HG03196 (cell line): ENCODE measurements at regions not wholly inside any gene's neighbourhood (a gene's known extent, or its start where the extent isn't known, plus 50 kb on each side); places are given as distances from the start of the nearest gene placed in this dataset.

Source experiments
- ATAC-seq: cut with Tn5 transposase; IDR thresholded peaks from one replicate; pipeline ENCODE4 v1.9.1; 2021; ENCODE audit not compliant: unreplicated experiment

DNA sequence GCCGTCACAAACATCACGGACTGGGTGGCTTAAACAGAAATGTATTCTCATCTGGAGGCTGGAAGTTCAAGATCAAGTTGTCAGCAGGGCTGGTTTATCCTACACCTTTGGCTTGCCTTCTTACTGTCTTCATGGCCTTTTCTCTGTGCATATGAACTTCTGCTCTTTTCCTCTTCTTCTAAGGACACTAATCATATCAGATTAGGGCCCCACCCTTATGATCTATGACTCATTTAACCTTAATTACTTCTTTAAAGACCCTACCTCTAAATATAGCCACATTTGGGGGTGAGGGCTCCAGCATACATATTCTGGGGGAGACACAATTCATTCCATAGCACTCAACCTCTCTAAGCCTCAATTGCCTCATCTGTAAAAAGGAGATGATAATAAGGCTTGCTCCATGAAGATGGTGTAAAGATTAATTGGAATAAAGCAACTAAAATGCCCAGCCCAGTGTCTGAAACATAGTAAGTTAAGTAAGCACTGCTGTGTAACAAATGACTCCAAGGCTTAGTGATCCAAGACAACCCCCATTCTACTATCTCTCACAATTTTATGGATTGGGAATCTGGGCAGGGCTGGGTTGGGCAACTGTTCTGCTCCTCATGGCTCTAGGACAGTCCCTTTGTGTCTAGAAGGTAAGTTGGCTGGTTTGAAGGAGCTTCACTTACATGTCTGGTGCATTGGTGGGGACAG, 119.8 kb downstream of the BANF2 start:
- ATAC-seq, result no peak

DNA sequence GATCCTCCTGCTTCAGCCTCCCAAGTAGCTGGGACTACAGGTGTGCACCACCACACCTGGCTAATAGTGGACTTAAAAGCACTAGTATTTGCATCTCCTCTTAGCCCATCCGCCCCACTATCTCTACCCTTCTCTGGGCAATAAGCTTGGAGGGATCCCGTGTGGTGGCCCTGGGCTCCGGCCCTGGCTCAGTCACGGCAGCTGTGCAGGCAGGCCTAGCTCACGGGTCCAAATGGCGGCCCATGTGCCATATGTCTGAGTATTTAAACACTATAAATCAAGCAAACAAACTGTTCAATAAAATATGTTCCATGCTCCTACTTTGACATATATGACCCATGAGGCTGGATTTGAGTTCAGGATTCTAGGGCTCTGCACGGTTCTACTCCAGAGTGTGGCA, 118.4 kb downstream of the BANF2 start:
- ATAC-seq, result no peak

DNA sequence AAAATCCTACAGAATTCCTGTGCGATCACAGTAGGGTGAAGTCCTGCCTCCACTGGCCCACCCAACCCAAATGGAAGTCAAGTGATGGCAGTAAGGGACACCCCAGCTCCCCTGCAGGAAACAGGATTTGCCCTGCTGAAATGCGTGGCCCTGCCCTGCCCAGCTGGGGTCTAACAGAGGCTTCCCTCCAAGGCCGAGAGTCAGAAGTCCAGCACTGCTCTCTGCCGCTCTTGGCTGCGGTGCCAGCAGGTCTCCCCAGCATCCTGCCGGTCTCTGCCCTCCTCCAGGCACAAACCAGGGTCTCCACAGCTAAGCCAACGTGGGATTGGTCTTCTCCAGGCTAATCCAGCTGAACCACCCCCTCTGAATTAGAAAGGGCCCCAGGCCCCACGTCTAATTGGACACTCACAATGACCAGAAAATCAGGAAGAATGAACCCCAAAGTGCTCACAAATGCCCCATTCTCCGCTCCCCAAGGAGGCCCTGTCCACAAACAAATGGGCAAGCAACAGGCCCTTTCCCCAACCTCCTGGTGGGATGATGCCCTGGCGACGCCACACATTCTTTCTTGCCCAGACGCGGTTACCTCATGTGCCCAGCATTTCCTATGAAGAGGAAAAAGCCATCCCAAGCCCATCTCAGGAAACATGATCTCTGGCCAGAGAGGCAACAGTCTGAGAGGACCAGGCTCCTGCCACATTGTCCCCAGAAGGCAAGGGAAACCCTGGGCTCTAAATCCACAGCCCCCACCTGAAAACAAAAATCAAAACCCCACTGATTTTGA, 117.2 kb downstream of the BANF2 start:
- ATAC-seq, result no peak

DNA sequence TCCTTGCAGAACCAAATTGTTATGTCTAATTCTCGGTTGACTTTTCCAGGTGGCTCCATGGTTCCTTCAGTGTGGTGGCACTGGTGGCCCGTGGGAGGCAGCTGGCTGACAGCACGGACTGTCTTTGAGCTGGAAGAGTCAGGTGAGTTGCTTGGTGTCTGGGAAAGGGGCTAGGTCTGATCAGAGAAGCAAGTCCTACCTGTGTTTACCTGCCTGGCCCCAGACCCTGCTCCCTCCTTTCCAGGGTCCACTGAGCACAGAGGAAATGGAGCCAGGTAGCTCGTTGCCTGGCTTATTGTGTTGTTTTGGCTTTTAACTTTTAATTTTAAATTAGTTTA, 111.8 kb downstream of the BANF2 start:
- ATAC-seq, result no peak

DNA sequence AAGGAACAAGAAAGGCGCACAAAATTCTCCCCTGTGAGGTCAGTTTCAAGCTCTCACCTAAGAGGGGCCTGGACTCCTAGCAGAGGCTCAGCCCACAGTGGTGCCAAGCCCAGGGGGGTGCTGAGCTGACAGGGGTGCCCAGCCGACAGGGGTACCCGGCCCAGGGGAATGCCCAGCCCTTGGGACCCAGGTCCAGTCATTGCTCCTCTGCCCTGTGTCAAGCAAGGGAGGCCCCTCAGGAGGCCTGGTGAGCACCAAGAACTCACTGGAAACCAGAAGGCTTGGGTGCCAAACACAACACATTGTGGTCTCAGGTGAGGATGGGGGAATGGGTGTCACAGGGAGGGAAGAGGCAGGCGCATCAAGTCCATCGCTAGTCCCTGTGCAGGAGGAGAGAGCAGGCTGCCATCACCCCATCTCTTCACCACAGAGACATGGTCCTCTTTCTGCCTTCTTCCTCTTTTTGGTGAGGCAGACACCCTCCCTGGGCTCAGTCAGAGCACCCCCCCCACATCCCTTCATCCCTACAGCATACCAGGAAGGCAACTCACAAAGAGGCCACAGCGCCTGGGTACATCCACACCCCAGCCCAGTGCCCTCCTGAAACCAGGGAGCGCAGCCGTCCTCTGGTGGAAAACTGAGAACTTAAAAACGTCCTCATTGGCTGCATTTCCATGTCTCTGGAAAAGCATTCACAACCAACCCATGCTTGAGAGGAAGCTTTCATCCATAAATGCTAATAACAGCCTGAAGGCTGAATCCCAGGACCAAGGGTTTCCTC, 111.3 kb downstream of the BANF2 start:
- no peak for ATAC-seq

DNA sequence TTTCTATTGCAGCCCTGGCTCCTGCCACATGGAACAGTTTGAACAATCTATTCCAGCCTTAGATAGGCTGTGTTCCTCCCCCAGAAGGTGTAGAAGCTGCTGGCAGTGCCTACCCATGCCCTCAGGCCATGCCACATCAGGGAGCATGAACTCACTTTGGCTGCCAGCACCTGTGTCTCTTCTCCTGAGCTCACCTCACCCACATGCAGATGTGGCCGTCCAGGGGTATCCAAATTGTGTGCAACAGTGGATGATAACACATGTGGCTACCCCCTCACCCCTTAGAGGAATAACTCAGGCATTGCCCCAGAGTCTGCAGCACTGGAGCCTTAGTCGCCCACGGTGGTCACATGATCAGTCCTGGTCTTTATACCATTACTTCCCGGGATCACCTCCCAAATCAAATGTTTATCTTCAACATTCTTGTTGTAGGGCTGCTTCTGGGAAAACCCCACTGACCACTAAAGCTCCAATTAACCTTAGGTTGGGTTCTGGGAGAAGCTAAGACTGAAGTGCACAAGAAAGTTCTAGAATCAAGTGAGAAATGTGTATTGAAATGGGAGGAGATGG, 110.4 kb downstream of the BANF2 start:
- no peak for ATAC-seq

DNA sequence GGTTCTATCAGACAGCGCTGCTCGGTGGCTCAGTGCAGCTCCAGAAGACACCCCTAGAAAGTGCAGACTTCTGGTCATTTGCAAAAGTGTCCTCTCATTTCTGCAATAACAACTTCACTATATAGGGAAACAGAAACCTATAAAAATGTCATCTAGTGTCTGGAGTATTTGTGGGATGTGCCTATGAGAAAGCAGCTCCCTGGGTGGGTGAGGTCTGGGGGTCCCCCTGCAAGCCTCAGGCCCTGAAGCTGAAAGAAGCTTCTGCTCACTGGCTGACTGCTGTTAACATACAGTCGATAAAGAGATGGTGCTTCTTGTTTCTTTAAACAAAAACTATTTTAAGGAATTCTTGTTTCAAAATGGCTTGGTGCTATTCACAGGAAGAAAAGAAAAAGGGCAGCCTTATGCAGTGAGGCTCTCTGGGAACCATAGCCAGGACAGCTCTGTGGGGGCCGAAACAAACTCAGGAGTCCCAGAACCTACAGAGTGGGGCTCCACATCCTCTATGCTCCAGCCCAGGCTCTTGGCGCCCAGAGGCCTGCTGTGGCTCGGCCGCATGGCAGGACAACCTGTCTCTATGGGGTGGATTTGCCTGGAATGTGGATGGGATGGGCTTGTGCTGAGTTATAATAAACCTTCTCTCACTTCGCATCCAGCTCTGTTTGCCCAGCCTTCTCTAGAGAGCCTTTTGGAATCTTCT, 109.7 kb downstream of the BANF2 start:
- no peak for ATAC-seq

DNA sequence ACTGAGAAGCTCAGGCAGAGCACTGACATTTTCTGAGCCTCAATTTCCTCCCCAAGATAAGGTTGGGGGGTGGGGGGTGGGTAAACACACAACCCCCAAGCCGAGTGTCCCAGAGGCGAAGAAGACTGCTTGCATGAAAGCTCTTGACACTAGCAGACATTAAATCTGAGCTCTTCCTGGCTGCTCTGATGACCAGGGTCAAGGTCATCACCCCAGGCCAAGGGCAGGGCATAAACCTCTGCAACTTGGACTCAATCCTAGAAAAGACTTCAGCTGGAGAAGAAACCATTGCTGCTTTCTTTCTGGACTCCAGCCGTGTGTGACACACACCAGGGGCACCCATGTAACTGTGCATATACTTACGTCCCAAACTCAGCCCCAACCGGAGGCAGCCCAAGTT, 109.0 kb downstream of the BANF2 start:
- ATAC-seq, result no peak

DNA sequence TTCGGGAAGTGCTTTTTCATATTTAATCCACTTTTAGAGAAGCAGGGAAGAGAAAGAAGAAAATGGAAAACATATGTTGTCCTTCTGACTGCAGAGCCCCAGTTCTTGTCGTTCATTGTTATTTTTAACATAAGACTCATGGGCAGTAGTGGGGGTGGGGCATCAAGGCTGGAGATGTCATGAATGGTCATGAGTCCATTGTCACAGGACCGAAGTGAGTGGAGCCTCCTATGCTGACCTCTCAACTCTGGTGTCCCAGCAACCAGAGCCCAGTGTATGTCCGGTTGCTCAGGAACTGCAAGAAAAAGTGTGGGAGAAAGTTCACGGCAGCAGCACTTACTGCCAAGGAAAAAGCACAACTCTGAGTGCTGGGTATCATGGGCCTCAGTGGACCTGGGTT, 108.6 kb downstream of the BANF2 start:
- ATAC-seq, result no peak

DNA sequence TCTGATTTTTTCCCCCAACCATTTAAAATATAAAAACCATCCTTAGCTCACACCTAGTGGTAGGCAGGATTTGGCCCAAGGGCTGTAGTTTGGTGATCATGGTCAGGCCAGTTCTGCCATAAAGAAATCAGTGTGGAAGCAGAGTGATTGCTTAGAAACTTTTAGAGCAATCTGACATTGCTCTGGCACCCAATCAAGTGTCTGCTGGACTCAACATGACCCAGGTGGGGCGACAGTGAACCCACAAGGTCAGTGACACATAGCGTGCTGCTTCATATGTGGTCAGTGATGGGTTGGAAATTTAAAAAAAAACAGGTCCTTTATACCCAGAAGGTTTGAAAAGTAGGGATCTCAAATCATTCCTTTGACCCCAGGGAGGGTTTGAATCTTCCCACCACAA, 107.9 kb downstream of the BANF2 start:
- no peak for ATAC-seq

DNA sequence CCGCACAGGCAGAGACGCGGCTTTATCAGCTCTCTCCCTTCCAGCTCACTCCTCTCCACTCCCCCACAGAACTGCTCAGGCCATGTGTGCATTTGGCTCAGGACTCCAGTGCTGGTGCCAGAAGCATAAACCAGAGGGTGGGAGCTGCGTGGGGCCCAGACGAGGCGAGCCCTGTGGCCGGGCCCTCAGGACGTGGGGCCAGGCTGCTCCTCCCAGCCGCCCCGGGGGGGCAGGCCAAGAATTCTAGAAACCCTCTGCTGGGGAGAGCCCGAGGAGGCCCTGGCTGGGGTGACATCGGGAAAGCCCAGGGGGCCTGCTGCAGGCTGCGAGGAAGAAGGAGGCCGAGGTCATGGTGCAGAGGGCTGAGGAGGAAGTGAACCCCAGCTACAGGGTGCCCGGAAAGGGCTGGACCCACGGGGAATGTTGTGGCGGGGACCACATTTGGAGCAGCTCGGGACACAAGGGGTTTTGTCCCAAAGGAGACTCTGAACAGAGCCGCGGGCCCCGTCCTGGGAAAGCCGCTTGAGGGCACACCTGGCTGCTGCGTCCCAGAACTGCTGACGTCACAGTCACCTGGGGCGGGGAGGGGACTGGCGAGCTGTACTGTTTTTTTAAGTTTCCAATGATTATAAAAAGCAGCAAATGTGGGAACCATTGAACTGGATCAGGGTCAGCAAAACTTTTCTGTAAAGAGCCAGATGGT, 107.1 kb downstream of the BANF2 start:
- ATAC-seq, result no peak

DNA sequence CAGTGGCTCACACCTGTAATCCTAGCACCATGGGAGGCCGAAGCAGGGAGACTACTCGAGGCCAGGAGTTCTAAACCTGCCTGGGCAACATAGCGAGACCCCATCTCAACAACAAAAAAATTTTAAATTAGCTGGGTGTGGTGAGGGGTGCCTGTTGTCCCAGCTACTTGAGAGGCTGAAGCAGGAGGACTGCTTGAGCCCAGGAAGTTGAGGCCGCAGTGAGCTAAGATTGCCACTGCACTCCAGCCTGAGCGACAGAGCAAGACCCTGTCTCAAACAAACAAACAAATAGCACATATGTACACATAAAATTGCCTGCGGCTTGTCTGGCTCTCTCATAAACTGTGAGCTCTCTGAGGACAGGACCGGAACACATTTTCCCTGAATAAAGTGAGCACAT, 106.3 kb downstream of the BANF2 start:
- no peak for ATAC-seq

DNA sequence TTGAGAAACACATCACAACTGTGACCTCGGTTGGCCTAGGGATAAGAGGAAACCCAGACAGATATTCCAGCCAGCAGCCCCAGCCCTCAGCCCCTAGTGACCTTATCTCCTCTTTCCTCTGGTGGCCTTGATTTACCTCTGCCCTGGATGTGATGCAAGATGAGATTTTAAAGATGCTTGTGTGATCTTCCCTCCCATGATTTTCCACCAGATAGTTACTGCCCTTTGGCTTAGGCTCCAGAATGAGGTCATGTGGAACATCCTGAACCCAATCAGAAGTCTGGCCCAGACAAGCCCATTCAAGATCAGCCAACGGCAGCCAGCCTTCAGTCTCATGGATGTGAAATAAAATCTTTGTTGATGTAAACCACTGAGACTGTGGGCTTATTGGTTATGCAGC, 104.0 kb downstream of the BANF2 start:
- no peak for ATAC-seq

DNA sequence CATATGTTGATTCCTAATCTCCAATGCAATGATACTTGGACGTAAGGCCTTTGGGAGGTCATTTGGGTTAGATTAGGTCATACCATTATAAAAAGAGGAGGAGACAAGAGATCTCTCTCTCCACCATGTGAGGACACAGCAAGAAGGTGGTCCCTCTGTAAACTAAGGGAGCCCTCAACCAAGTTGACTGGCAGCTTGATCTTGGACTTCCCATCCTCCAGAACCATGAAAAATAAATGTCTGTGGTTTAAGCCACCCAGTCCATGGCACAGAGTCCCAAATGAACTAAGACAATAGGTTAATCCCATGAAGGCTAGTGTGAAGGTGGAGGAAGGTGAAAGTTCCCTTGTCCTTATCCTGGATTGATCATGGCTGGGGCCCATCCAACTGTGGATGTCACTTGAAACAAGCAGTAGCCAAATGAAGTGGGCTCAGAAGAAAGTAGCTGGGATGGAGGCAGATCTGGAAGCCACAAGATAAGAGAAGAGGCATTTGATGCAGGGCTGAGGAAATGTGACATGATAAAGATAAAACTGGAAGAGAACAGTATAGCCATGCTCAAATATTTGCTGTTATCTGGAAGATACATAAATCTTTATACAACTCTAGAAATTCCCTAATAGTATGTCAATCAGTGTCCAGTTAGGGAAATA, 99.9 kb downstream of the BANF2 start:
- ATAC-seq, result no peak

DNA sequence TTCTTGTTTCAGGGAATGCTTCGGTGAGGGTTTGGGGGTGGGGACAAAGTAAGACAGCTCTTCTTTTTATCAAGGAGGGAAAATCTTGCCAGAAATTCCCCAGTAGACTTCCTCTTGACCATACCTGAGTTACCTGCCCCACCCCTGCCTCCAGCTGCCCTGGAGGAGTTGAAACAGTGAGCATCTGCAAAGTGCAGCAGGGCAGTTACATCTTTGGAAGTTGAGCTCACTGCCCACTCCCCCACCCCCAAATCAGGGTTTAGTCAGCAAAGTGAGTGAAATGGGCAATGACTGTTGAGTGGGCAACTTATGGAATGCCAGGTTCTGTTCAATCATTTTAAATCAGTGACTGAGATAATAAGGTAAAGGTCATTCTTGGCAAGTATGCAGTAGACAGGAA, 98.8 kb downstream of the BANF2 start:
- ATAC-seq, result no peak

DNA sequence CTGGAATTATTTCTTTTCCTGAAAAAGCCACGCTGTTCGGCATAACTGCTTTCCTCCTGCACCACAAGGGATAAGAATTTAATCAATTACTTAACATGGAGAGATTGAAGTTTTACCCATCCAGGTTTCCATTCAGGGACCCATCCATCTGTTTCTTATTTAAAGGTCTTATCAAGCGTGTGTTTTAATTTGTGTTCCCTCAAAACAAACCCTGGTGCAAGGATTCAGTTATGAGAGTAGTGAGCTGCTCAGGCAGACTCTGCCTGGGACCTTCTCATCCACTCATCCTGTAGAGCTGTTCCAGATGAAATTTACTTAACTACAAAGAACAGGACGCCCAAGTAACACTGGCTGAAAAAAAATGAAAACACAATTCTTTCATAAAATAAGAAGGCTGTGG, 97.8 kb downstream of the BANF2 start:
- no peak for ATAC-seq

DNA sequence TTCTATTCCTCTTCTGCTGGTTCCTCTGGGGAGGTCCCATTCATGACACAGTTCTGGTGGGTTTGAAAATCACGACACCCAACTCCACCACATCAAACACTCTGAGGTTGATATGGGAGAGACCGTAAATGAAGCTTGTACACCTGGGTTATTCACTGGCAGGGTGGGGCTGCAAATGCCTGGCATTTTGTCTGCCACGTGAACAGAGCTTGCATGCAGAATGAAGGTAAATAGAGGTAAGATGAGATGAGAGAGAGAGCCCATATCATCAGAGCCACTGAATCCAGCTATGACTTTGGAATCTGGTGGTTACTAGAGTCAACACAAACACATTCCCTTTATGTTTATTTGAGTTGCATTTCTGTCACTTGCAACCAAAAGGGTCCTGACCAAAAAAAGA, 97.4 kb downstream of the BANF2 start:
- ATAC-seq, result no peak

DNA sequence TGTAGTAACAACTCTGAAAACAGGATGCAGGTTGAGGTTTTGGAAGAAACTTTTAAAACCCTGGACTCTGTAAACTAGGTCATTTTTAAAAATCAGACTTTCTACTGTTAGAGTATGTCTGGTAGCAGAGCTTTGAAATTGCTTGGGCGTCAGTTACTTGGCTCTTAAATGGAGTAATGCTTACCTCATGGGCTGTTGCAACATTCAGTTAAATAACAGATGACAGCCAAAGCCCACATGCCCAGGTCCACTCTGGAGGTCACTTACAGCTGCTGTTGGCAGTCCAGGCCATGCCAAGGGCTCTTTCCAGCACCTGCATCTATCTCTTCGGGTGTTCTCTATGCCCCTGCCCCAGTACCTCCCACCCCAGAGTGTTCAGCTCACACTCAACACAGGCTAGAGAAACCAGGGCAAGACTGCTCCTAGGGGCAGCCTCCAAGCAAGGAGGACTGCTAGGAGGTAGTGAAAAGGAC, 96.4 kb downstream of the BANF2 start:
- no peak for ATAC-seq

DNA sequence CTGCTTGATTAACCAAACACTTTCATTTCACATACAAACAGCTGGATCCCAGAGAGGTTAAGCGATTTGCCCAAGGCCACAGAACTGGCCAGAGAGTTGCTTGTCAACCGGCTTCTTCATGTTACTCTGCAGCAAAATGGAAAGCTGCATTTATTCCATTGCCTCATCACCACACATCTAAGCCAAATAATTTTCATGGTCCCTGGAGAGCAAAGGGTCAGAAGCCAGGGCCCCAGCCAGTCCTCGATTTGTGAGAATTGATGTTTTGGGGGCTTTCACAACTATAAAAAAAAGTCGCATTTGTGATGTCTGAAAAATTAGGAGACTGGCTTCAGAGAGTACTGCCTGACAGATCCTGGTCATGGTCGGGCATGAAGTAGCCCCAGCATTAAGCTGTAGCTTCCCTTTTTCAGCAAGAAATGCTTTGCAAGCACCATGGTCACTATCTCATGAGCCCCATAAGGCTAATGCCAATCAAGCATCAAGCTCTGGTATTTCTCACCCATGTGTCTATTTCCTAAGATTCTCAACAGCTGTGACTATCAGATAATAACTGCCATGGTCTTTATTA, 95.8 kb downstream of the BANF2 start:
- ATAC-seq, result no peak

DNA sequence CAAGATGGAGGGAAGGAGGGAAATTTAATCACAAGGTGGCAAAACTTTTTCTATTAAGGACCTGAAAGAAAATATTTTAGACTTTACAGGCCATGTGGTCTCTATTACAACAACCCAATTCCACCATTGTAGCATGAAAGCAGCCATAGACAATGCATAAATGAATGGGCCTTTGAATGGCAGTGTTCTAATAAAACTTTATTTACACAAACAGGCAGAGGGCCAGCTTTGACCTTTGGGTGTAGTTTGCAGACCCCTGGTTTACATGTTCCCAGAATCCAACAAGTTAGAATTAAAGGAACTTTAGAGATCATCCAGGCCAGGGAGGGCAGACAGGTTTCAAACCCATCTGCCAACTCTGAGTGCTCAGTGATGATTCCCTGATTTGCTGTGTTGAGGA, 95.2 kb downstream of the BANF2 start:
- ATAC-seq, result no peak
